ENCODE measurements at regions not wholly inside any gene's neighbourhood (a gene's known extent, or its start where the extent isn't known, plus 50 kb on each side); places are given as distances from the start of the nearest gene placed in this dataset.

DNA sequence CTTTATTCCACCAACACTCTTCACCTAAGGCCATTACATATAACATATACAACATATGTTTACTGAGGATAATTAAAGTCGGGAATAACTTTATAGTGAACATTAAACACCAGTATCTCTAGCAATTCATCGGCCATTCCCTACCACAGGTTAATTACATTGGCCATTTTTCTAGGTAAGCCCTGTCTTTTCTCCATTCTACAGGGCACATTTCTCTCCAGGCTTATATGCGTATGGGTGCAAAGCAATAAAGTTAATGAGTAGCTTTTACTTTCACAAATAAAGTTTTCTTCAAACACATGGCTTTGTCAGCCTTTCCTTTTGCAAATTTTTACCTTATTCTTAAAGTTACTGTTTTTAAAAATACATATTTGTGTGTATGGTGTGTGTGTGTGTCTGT is 111.9 kb upstream of the IQCM start:
- H3K4me1 ChIP-seq (ENCODE audit: control insufficient read depth, insufficient read depth, low read length): no peaks in the 10 kb centered on the region
- no peaks in the 10 kb centered on the region for H3K36me3 ChIP-seq (ENCODE audit: control insufficient read depth, insufficient read depth, low read length)
- no peaks in the 10 kb centered on the region for H3K27me3 ChIP-seq (ENCODE audit: control insufficient read depth, insufficient read depth, low read length)
- no peak for DNase-seq
- no peak overlapping the region for H3K27ac ChIP-seq (ENCODE audit: low read length)
- H3K9me3 ChIP-seq (replicated peaks; ENCODE audit: control insufficient read depth, low read depth, low read length): no peaks in the 10 kb centered on the region
- no CpG with 5 or more reads among the region's 3 CpGs for WGBS (ENCODE audit: insufficient coverage)
- H3K4me3 ChIP-seq (ENCODE audit: low read length): no peak overlapping the region

DNA sequence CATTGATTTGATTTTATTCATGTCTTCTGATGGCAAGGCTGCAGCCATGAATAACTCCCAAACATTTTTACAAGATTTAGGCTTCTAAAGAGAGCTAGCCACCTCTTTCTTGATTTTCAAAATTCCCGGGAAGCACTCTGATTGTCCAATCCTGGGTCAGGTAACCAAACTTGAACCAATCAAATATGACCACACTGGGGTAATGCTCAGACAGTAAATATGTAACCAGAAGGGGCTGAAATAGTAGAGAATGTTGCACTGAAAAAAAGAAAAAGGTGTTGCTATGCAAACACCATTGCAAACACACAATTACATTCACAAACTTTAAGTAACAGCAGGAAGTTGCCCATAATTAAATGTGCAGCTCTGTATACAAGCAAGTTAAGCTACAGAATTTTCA is 112.9 kb upstream of the IQCM start:
- Histone ChIP-seq H3K9me3 (replicated peaks; ENCODE audit: control insufficient read depth, low read depth, low read length) (no peaks in the 10 kb centered on the region), H3K4me1 (ENCODE audit: control insufficient read depth, insufficient read depth, low read length) (no peaks in the 10 kb centered on the region), H3K27ac (ENCODE audit: low read length) (no peak overlapping the region), H3K27me3 (ENCODE audit: control insufficient read depth, insufficient read depth, low read length) (no peaks in the 10 kb centered on the region), H3K36me3 (ENCODE audit: control insufficient read depth, insufficient read depth, low read length) (no peaks in the 10 kb centered on the region), H3K4me3 (ENCODE audit: low read length) (no peak overlapping the region)
- WGBS (ENCODE audit: insufficient coverage): no CpG with 5 or more reads among the region's 1 CpG
- DNase-seq: no peak

DNA sequence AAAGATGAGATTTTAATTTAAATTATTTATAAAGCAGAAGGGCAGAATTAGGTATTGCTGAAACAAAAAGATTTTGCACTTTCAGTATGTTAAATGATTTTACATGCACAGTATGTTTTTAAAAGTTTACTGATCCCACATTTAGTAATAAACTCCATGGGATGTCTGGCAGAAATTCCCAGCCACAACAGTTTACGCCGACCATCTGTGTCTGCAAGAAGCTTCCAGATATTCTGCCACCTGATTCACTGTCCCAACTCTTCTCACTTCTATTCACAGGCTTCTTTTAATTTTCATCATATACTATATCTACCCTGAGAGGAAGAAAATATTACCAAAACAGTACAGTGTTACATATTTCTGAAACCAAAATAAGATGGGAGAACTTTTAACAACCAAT is 115.8 kb upstream of the IQCM start:
- WGBS (ENCODE audit: insufficient coverage): no CpG with 5 or more reads among the region's 2 CpGs
- no peaks in the 10 kb centered on the region for H3K27me3 ChIP-seq (ENCODE audit: control insufficient read depth, insufficient read depth, low read length)
- H3K4me1 ChIP-seq (ENCODE audit: control insufficient read depth, insufficient read depth, low read length): no peaks in the 10 kb centered on the region
- no peaks in the 10 kb centered on the region for H3K9me3 ChIP-seq (replicated peaks; ENCODE audit: control insufficient read depth, low read depth, low read length)
- DNase-seq: no peak
- H3K4me3 ChIP-seq (ENCODE audit: low read length): no peak overlapping the region
- no peak overlapping the region for H3K27ac ChIP-seq (ENCODE audit: low read length)
- no peaks in the 10 kb centered on the region for H3K36me3 ChIP-seq (ENCODE audit: control insufficient read depth, insufficient read depth, low read length)

DNA sequence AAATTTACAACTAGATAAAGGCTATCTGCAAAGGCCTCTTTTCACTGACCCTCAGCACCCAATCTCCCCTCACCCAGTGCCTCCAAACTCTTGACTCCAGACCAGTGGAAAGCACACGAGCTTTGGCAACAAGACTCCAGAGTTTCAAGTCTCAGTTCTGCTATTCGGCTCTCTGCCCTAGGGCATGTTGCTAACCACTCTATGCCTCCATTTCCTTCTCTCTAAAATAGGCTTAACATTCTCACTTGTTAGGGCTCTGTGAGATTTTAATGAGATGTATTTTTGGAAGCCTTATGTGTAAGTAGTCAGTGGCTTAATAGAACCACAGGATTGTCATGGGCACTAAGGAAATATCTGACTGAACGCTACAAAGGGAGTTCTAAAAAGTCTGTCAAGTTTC is 116.5 kb upstream of the IQCM start:
- 63% methylated on average over 1 of the region's 3 CpGs for WGBS (ENCODE audit: insufficient coverage)
- Histone ChIP-seq H3K27ac (ENCODE audit: low read length) (no peak overlapping the region), H3K4me3 (ENCODE audit: low read length) (no peak overlapping the region), H3K4me1 (ENCODE audit: control insufficient read depth, insufficient read depth, low read length) (no peaks in the 10 kb centered on the region), H3K27me3 (ENCODE audit: control insufficient read depth, insufficient read depth, low read length) (no peaks in the 10 kb centered on the region), H3K36me3 (ENCODE audit: control insufficient read depth, insufficient read depth, low read length) (no peaks in the 10 kb centered on the region), H3K9me3 (replicated peaks; ENCODE audit: control insufficient read depth, low read depth, low read length) (no peaks in the 10 kb centered on the region)
- DNase-seq: no peak

DNA sequence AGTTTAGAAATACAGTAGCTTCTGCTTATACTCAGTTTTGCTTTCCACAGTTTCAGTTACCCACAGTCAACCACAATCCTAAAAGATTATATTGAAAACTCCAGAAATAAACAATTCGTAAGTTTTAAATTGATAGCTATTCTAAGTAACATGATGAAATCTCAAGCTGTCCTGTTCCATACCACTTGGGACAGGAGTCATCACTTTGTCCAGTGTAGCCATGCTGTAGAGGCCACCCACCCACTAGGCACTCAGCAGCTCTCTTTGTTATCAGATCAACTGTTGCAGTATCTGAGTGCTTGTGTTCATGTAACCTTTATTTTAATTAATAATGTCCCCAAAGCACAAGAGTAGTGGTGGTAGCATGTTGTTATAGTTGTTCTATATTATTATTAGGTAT is 117.5 kb upstream of the IQCM start:
- no CpG with 5 or more reads among the region's 1 CpG for WGBS (ENCODE audit: insufficient coverage)
- Histone ChIP-seq H3K27me3 (ENCODE audit: control insufficient read depth, insufficient read depth, low read length) (no peaks in the 10 kb centered on the region), H3K4me1 (ENCODE audit: control insufficient read depth, insufficient read depth, low read length) (no peaks in the 10 kb centered on the region), H3K9me3 (replicated peaks; ENCODE audit: control insufficient read depth, low read depth, low read length) (no peaks in the 10 kb centered on the region), H3K4me3 (ENCODE audit: low read length) (no peak overlapping the region), H3K36me3 (ENCODE audit: control insufficient read depth, insufficient read depth, low read length) (no peaks in the 10 kb centered on the region), H3K27ac (ENCODE audit: low read length) (no peak overlapping the region)
- no peak for DNase-seq

DNA sequence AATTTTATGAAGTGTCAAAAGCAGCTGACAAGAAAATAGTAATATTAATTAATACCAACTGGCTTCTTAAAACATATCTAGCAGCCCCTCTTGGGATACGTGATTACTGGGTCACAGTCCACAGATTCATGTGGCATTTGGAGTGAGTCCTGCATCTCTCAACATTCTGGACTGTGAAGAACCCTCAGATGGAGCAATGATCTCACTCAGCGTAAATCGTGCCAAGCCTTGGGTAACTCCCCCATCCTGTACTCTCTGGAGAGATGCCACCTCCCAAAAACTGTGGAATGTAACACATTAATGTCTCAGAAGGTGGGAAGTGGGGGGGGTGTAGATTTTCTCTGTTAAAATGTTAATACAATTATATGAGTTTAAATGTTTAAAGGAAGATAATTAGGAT is 118.2 kb upstream of the IQCM start:
- no peak overlapping the region for H3K27ac ChIP-seq (ENCODE audit: low read length)
- H3K9me3 ChIP-seq (replicated peaks; ENCODE audit: control insufficient read depth, low read depth, low read length): no peaks in the 10 kb centered on the region
- no peak overlapping the region for H3K4me3 ChIP-seq (ENCODE audit: low read length)
- no peak for DNase-seq
- WGBS (ENCODE audit: insufficient coverage): no CpG with 5 or more reads among the region's 3 CpGs
- no peaks in the 10 kb centered on the region for H3K36me3 ChIP-seq (ENCODE audit: control insufficient read depth, insufficient read depth, low read length)
- H3K4me1 ChIP-seq (ENCODE audit: control insufficient read depth, insufficient read depth, low read length): no peaks in the 10 kb centered on the region
- no peaks in the 10 kb centered on the region for H3K27me3 ChIP-seq (ENCODE audit: control insufficient read depth, insufficient read depth, low read length)

DNA sequence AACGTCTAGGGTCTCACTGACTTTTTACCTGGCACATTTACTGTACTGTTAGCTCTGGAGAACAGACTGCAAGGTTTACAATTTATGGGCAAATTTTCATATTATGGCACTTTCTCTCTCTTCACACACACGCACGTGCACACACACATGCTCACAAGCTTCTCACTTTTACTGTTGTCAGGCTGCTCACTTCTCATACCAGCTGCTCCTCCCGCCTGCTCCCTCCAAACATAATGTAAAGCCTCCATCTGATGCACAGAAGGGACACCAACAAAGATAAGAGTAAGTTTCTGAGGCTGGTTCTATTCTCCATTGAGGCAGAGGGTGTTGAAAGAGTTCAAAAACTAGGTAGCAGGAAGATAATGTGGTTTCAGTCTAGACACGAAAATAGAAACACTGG is 128.9 kb upstream of the DCLK2 start:
- no peak for DNase-seq
- 40% methylated on average over 1 of the region's 5 CpGs for WGBS (ENCODE audit: insufficient coverage)
- no peaks in the 10 kb centered on the region for H3K36me3 ChIP-seq (ENCODE audit: control insufficient read depth, insufficient read depth, low read length)

DNA sequence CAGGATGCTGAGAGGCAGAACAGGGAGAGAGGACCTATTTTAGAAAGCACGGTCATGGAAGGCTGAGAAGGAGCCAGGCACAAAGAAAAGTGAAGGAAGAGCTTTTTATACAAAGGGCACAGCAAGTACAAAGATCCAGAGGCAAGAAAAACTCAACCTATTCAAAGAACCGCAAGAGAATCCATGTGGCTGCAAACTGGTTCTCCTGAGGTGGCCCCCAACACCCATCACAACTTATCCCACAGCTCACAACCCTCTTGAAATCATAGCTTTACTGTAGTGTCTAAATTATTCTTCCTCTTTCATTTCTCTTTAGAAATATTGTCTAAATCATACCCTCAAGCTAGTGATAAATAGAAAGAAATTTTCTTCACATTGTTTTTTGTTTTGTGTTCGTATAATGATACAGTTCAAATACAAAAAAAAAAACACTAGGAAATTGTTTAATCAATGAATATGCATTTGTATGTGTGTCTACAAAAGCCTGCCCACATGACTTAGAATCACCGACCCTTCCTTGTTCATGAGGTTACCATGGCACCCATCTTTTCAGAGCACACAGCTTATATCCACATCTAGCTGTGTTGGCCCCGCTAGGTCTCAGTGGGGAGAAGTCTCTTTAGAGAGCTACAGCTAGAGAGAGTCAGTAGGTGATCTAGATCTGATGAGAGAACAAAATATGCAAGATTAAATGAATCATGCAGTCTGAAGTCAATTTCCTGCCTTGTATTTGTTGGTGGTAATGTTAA is 126.9 kb upstream of the DCLK2 start:
- WGBS (ENCODE audit: insufficient coverage): 80% methylated on average over 1 of the region's 5 CpGs
- Histone ChIP-seq H3K9me3 (replicated peaks; ENCODE audit: control insufficient read depth, low read depth, low read length) (no peaks in the 10 kb centered on the region), H3K36me3 (ENCODE audit: control insufficient read depth, insufficient read depth, low read length) (no peaks in the 10 kb centered on the region), H3K4me3 (ENCODE audit: low read length) (no peak overlapping the region), H3K27me3 (ENCODE audit: control insufficient read depth, insufficient read depth, low read length) (no peaks in the 10 kb centered on the region), H3K27ac (ENCODE audit: low read length) (no peak overlapping the region), H3K4me1 (ENCODE audit: control insufficient read depth, insufficient read depth, low read length) (no peaks in the 10 kb centered on the region)
- no peak for DNase-seq

More for the DNA sequence above, 128.9 kb upstream of the DCLK2 start:
- H3K4me1 ChIP-seq (ENCODE audit: control insufficient read depth, insufficient read depth, low read length): no peaks in the 10 kb centered on the region
- no peak overlapping the region for H3K4me3 ChIP-seq (ENCODE audit: low read length)
- no peak overlapping the region for H3K27ac ChIP-seq (ENCODE audit: low read length)
- no peaks in the 10 kb centered on the region for H3K9me3 ChIP-seq (replicated peaks; ENCODE audit: control insufficient read depth, low read depth, low read length)
- H3K27me3 ChIP-seq (ENCODE audit: control insufficient read depth, insufficient read depth, low read length): no peaks in the 10 kb centered on the region

DNA sequence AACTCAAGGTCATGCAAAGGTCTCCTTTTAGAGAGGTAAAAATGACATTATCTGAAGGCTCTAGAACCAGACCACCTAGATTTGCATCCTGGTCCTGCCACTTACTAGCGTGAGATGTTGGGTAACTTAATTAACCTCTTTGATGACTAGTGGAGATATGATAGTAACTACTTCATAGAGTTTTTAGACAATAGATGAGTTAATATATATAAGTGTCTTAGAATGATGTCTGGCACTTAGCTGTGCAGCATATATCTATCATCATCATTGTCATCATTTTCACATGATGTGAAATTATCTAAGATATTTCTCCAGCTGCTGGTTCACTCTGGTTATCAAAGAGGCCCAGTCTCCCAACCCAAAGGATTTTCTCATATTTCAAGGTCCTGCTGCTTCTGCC is 126.1 kb upstream of the DCLK2 start:
- no peaks in the 10 kb centered on the region for H3K27me3 ChIP-seq (ENCODE audit: control insufficient read depth, insufficient read depth, low read length)
- no peaks in the 10 kb centered on the region for H3K4me1 ChIP-seq (ENCODE audit: control insufficient read depth, insufficient read depth, low read length)
- no peak overlapping the region for H3K4me3 ChIP-seq (ENCODE audit: low read length)
- DNase-seq: no peak
- H3K27ac ChIP-seq (ENCODE audit: low read length): no peak overlapping the region
- WGBS (ENCODE audit: insufficient coverage): no CpG with 5 or more reads among the region's 1 CpG
- H3K9me3 ChIP-seq (replicated peaks; ENCODE audit: control insufficient read depth, low read depth, low read length): no peaks in the 10 kb centered on the region
- no peaks in the 10 kb centered on the region for H3K36me3 ChIP-seq (ENCODE audit: control insufficient read depth, insufficient read depth, low read length)

DNA sequence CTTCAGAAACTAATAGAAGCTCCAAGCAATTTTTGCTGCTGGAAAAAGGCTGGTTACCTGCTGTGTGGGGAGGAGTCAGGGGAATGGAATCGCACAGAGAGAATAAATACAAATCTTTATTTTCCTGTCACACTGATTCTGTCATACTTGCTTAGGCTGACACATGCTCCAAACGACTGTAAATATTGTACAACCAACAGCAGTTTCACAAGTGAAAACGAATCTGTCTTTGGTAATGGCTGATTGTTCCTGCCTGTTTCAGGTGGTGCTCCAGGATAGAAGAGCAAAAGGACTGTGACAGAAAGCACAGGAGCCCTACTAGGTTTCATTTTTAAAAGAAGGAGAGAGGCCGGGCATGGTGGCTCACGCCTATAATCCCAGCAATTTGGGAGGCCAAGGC is 125.5 kb upstream of the DCLK2 start:
- Histone ChIP-seq H3K4me3 (ENCODE audit: low read length) (no peak overlapping the region), H3K36me3 (ENCODE audit: control insufficient read depth, insufficient read depth, low read length) (no peaks in the 10 kb centered on the region), H3K4me1 (ENCODE audit: control insufficient read depth, insufficient read depth, low read length) (no peaks in the 10 kb centered on the region), H3K9me3 (replicated peaks; ENCODE audit: control insufficient read depth, low read depth, low read length) (no peaks in the 10 kb centered on the region), H3K27ac (ENCODE audit: low read length) (no peak overlapping the region), H3K27me3 (ENCODE audit: control insufficient read depth, insufficient read depth, low read length) (no peaks in the 10 kb centered on the region)
- 80% methylated on average over 2 of the region's 5 CpGs for WGBS (ENCODE audit: insufficient coverage)
- no peak for DNase-seq

All from muscle of leg (tissue), 3 donors.